GM18505 (cell line): ENCODE measurements at regions not wholly inside any gene's neighbourhood (a gene's known extent, or its start where the extent isn't known, plus 50 kb on each side); places are given as distances from the start of the nearest gene placed in this dataset.
"Not testable (repeated sequence)": the region's sequence is repeated elsewhere in the genome, so short reads cannot be mapped to it uniquely, and the experiment has no call there.

Experiments
- ATAC-seq: cut with Tn5 transposase; IDR thresholded peaks from one replicate; pipeline ENCODE4 v1.9.1; 2021; ENCODE audit not compliant: unreplicated experiment
- POLR2A ChIP-seq: IDR thresholded peaks from 4 replicates; pipeline ENCODE4 v1.6.1; 2011; ENCODE audit warnings: borderline replicate concordance; ENCODE audit not compliant: insufficient read depth, insufficient read length; ENCODE audit errors: extremely low read depth

- no peak for TF ChIP-seq POLR2A
- ATAC-seq, result no peak
Observed at GRCh38 chr3:174583396-174583795, 275.7 kb upstream of the NAALADL2 start.

- not testable (repeated sequence) for ATAC-seq
Observed at GRCh38 chr3:174587137-174587536, 272.0 kb upstream of the NAALADL2 start.

- no peak for ATAC-seq
- TF ChIP-seq POLR2A, result no peak
Observed at GRCh38 chr3:174596447-174596982, 262.6 kb upstream of the NAALADL2 start.

GRCh38 chr3:174598885-174599439 is 260.2 kb upstream of the NAALADL2 start:
- TF ChIP-seq POLR2A, result no peak
- no peak for ATAC-seq

GRCh38 chr3:174613173-174613572 is 246.0 kb upstream of the NAALADL2 start:
- no peak for ATAC-seq
- no peak for TF ChIP-seq POLR2A

- no peak for TF ChIP-seq POLR2A
- no peak for ATAC-seq
Observed at GRCh38 chr3:174614036-174614435, 245.1 kb upstream of the NAALADL2 start.

- no peak for ATAC-seq
- TF ChIP-seq POLR2A, result no peak
Observed at GRCh38 chr3:174618368-174619080, 240.6 kb upstream of the NAALADL2 start.

- TF ChIP-seq POLR2A, result no peak
Observed at GRCh38 chr3:174619239-174619638, 239.9 kb upstream of the NAALADL2 start.

GRCh38 chr3:174620138-174620537 is 239.0 kb upstream of the NAALADL2 start:
- TF ChIP-seq POLR2A, result no peak
- ATAC-seq, result no peak

More at GRCh38 chr3:174619239-174619638, 239.9 kb upstream of the NAALADL2 start:
- ATAC-seq, result no peak

GRCh38 chr3:174620855-174621472 is 238.2 kb upstream of the NAALADL2 start:
- no peak for ATAC-seq
- no peak for TF ChIP-seq POLR2A

- no peak for ATAC-seq
Observed at GRCh38 chr3:174633342-174633741, 225.8 kb upstream of the NAALADL2 start.

GRCh38 chr3:174636451-174636850 is 222.7 kb upstream of the NAALADL2 start:
- ATAC-seq, result no peak

More at GRCh38 chr3:174633342-174633741, 225.8 kb upstream of the NAALADL2 start:
- TF ChIP-seq POLR2A, result no peak

GRCh38 chr3:174639406-174639805 is 219.7 kb upstream of the NAALADL2 start:
- ATAC-seq, result no peak
- no peak for TF ChIP-seq POLR2A

More at GRCh38 chr3:174636451-174636850, 222.7 kb upstream of the NAALADL2 start:
- no peak for TF ChIP-seq POLR2A

GRCh38 chr3:174639970-174640369 is 219.2 kb upstream of the NAALADL2 start:
- no peak for TF ChIP-seq POLR2A
- no peak for ATAC-seq
